HG02840 (cell line): ENCODE measurements at regions not wholly inside any gene's neighbourhood (a gene's known extent, or its start where the extent isn't known, plus 50 kb on each side); places are given as distances from the start of the nearest gene placed in this dataset.
"Not testable (repeated sequence)": the region's sequence is repeated elsewhere in the genome, so short reads cannot be mapped to it uniquely, and the experiment has no call there.

Source experiments
- ATAC-seq: cut with Tn5 transposase; IDR thresholded peaks from one replicate; pipeline ENCODE4 v1.9.1; 2021; ENCODE audit warnings: mild to moderate bottlenecking, moderate library complexity, moderate number of reproducible peaks; ENCODE audit not compliant: unreplicated experiment, low FRiP score

DNA sequence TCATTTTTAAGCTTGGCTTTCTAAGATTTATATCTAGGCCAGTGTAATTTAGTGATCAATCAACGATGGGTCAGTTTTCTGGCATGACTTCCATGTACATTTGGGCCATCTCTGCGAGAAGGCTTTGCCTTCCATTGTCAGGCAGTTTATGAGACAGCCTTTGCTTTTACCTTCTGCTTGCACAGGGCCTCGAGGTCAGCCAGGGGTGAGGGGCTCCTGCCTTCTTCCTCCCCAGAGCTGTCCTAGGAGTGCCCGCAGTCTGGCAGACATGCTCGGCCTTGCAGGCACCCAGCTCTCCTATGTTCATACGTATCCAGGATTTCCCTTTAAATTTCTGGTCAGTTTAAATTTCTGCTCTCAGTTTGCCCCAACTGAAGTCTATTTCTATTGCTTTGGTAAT, 367.2 kb downstream of the SMOC2 start:
- no peak for ATAC-seq

DNA sequence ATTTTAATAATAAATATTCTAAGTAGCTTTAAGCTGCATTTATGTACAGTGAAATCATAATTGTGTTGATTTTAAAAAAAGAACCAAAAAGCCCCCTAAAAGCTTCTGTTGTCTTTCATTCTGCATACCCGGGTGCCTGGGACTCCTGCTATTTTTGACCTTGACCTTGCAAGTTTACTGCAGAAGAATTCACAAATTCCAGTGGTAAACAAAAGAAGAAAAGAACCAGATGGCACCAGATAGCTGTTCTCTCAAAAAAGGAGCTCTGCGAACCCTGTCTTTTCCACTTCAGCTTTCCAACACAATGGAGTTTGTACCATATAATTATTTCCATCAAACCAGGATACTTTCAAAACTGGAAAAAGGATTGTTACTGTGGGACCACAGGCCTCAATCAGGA, 363.3 kb downstream of the SMOC2 start:
- ATAC-seq, result no peak

DNA sequence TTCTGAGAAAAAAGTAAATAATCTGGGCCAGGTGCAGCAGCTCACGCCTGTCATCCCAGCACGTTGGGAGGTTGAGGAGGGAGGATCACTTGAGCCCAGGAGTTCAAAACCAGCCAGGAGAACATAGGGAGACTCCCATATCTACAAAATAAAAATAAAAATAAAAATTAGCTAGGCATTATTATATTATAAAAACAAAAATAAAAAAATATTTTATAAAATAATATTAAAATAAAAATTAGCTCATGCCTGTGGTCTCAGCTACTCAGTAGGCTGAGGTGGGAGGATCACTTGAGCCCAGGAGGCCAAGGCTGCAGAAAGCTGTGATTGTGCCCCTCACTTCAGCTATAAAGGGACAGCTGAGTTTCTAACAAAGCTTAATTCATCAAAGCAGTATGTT, 362.9 kb downstream of the SMOC2 start:
- no peak for ATAC-seq

DNA sequence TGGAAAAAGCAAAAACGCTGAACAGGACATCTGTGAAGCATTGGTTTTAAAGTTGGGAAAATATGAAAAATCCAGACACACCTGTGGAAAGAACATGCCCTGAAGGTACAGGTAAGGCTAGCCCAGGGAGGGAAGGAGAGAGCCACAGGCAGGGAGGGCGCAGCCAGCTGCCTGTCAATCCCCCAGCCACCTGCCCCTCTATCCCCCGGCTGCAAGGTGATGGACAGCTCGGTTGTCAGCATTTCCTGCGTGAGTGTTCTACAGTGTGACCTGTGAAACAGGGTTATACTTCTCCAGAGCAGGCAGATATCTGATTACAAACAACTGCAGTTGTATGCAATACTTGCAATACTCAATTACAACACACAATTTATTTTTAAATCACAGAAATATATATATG, 358.1 kb downstream of the SMOC2 start:
- no peak for ATAC-seq

DNA sequence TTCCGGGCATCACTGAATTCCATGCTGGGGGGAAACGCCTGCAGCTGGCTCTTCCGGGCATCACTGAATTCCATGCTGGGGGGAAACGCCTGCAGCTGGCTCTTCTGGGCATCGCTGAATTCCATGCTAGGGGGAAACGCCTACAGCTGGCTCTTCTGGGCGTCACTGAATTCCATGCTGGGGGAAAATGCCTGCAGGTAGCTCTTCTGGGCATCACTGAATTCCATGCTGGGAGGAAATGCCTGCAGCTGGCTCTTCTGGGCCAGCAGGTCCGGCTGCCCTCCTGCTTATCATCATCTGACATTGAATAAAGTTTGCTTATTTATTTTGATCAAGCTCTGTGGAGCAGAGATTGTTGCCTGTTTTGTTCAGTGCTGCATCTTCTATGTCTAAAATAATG, 355.1 kb downstream of the SMOC2 start:
- ATAC-seq, result no peak

DNA sequence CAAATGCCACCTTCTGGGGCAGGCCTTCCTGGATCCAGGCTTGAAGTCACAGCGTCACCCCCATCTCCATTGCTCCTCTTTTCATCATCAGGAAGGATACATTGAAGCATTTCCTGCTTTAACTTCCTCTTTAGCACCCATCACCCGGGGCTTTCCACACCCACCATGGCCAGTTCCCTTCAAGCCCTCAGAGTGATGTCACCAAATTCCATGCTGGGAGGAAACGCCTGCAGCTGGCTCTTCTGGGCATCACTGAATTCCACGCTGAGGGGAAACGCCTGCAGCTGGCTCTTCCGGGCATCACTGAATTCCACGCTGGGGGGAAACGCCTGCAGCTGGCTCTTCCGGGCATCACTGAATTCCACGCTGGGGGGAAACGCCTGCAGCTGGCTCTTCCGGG, 354.6 kb downstream of the SMOC2 start:
- ATAC-seq, result not testable (repeated sequence)

DNA sequence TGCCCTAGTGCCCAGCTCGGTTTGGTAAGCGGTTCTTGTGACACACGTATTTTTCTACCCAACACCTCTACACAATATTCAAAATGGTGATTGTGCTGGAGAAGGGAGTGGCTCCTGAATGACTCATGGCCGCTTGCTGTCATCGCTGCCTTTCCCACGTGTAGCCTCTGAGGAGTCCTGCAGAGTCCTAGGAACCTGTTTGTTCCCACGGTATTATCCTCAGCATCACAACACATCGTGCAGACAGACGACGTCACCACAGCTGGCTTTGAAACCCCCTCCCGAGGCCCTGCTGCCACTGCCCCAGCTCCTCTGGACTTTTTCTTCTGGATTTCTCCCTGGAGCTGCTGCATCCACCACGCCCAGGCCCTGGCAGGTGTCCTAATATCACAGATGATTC, 353.5 kb downstream of the SMOC2 start:
- no peak for ATAC-seq

DNA sequence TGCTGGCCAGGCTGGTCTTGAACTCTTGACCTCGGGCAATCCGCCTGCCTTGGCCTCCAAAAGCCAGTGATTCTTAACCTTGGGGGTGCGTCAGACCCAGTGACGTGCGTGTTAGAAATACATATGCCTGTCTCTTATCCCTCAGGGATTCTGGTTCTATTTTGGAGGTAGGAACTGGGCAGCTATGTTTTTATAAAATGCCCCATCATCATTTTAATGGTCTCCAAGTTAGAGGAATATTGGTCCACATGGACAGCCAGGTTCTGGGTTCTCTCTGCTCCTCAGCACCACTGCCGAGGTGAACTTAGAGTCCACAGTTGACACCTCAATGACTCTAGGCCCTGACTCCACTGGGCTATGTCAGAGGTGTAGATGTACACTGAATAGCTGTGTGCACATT, 352.7 kb downstream of the SMOC2 start:
- no peak for ATAC-seq

DNA sequence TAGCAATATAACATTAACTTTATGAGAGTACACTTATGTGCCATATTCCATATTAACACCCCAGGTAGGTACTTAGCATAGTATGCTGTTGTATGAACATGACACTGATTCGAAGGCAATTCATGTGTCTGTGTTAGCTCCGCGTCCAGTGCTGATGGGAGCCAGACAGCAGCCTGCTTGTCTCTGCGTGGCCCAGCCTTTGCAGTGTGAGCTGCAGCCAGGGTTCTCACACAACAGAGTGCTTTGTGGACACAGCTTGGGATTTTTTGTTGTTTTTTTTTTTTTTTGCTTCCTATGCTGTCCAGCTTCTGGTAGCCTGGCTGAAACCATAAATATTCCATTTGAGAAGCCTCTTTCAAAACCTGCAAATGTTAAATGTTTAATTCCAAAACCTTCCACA, 350.9 kb downstream of the SMOC2 start:
- ATAC-seq, result no peak

DNA sequence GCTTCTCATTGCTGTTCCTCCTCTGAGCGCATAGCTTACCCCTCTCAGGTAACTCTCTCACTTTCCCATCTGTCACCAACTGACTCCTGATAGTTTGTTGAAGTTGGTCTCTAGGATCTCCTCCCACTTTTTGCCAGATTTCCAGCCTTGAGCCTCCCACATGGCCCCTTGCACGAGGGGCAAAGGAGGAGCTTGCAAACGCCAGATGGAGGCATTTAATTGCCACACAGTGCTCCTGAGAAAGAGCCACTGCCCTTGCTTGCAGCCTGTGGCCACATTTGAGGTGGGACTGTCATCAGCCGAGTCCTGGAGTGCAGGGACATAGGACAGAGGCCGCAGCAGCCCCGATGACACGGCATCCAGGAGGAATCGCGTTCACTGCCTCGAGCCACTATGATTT, 348.7 kb downstream of the SMOC2 start:
- no peak for ATAC-seq

DNA sequence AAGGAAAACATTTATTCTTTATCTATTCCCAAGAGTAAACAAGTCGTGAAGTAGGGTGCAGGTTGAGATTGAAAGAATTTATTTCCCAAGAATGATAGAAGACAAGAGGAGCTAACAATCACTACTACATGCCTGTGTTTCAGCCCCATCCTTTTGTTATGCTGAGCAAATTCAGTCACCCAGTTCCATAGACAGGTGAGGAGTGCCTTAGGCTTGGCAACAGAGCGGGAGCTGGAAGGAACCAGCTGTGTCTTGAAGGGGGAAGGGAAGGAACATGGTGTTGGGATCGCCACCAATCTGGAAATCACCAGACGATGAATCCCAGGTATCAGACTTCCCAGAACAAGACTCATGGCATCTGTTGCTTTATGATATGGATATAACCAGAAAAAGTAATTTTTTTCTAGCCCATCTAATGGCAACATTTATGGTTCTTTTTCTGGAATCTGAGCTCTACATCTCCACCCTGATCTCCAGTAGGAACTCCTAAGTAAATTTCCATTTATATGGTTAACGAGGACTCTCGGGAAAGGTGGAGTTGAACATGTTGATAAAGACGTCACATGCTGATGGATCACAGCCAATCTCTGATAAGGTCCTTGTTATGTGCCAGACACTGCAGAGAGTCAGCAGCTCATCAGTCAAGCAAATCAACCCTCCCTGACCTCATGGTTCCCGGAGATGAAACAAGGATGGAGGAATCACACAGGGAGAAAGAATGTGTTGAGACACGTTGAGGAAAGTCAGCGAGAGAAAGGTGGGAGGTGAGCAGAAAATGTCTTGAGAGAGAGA, 344.9 kb downstream of the SMOC2 start:
- no peak for ATAC-seq

DNA sequence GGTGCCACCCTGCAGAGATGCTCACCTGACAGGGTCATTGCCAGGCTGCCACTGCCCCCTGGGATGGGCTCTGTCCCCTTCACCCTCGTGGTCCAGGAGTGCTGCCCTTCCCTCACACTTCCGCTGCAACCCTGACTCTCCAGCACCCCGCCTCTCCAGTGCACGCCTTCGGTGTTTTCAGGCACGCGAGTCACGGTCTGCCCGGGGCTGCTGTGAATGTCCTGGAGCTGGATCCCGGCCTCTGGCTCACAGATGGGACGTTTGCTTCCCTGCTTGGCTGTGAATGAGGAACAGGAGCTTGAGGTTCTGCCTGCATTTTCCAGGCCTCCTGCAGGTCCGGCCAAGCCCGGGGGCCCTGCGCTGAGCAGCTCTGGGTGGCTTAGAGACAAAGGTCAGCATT, 343.4 kb downstream of the SMOC2 start:
- no peak for ATAC-seq

DNA sequence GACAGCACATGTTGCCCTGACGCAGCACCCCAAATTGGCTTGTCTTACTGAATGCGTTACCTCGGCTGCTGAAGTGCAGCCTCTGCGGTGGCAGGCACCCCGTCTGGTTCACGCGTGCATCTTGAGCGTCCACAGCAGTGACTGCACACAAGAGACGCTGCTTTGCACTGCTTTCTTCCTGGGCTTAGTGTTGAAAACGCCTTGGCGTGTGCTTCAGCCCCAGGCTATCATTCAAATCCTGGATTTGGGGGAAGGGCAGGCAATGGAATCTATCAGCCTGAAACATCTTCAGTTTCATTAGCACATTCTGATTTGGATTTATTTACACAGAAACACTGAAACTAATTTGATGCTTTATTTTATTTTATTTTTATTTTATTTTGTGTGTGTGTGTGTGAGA, 342.7 kb downstream of the SMOC2 start:
- no peak for ATAC-seq

DNA sequence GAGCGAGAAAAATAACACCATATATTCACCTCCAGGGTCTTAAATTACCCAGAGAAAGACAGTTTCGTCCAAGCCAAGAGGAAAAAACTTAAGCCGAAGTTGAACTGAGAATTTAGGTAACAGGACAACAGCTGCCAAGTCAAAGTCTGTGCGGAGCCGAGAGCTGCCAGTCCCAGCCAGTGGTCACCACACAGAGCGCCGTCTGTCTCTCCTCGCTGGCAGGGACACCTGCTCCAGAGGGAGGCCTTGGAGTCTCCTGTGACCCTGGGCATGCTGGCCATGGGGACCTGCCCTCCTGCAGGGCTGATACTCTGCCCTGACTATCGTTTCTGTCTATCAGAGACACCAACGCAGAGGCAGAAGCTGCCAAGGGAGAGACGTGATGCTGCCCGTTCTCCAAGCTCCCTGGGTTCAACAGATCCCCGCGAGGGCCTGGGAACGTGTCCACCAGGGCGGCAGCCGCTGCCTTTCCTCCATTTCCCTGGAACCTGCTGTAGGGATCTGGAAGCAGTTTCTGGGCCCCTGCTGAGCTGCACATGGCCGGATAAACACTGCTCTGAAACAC, 341.3 kb downstream of the SMOC2 start:
- no peak for ATAC-seq

DNA sequence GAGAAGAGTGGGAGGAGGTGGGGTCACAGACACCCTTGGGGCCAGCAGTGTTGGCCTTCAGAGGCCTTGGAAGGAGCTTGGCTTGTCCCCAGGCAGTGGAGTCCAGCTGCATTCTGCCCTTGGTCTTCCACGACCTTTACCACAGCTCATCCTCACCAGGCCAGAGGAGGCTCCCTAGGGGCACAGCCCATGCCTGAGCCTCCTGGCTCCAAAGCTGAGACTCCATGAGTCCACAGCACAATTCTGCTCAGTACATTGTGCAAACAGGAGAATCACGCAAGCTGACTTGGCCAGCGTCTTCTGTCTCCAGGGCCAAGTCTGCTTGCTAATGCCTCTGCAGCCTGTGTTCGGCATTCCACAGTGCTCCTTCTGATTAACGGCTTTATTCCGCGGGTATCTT, 337.2 kb downstream of the SMOC2 start:
- no peak for ATAC-seq

DNA sequence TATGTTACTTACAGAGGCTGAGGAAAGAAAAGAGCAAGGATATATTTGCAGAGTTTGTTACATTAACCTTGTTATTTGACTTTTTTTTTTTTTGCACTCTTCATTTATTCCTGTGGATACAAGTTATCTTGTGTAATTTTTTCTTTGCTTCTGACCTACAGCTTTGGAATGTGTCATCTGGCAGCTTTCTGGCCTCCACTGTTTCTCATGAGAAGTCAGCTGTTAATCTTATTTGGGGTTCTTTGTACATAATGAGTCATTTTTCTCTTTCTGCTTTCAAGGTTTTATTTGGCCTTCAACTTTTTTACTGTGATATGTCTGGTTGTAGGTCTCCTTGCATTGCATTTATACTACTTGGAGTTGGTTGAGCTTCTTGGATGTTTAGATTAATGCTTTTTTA, 333.4 kb downstream of the SMOC2 start:
- ATAC-seq, result no peak

DNA sequence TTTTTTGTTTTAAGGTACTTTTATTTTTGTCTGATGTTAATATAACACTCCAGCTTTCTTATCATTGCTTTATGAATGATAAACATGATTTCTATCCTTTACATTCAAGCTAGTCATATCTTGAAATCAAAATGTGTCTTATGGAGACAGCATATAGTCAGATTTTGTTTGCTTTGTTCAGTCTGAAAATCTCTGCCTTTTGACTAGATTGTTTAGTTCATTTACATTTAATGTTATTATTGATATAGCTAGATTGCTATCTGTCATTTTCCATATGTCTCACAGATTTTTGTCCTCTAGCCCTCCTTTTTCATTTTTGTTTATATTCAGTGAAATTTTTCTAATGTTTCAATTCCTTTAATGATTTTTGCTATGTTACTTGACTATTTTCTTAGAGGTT, 332.8 kb downstream of the SMOC2 start:
- ATAC-seq, result no peak

DNA sequence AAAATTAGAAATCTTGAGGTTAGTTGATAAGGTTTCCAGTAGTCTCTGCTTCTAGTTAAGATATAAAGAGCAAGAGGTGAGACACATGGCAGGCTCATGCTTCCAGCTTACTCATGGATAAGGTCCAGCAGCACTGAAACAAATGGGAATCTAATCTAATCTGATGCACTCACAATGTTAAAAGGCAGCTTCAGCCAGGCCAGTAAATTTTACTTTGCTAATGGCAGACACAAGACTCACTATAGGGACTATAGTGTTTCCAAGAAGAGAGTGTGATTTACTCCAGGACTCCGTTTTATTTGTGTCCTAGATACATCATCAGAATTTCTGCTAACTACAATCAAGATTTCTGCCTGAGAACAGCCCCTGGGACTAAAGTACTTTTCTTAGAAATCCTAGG, 324.8 kb downstream of the SMOC2 start:
- ATAC-seq, result no peak

DNA sequence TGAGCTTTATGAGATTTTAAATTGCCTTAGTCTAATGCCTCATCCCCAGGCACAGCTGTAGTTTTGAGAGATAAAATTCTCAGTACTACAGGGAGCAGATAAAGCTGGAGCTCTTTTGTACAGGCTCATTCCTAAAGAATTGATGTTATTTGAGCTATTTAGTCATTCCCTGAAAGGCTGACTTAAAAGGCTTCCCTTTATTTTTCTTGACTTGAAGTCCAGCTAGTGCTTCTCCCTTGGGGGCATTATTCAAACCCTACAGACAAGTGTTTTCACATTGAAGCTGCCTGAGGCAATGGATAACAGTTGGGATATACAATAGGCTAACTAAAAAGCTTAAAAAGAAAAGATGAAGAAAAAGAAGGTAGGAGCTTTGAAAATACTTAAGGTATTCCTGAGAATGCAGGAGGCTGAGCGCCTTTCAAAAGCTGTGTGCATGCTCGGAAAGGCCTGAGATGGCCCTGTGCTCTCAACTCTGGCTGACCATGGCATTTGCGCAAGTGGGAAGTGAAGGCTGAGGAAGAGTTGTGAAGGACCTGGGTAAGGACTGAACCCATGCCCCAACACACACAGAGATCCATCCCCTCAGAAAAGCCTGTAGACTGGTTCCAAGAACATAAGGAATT, 315.1 kb downstream of the SMOC2 start:
- no peak for ATAC-seq

DNA sequence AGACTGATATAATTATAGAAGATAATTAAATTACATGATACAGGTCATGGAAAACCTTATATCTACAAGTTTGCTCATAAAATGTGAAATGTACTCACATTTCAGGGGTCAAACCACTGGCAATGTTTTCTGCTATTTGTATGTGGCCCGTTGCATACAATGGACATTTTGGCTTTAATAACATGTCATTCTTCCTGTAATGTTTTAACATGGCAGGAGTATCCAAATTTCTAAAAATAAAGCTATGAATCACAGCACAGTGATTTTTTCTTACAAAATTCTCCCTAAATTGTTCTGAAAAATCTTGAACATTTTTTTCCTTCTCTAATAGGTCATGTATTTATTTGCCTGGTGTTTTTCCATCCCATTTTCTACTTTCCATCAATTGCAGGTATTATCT, 305.7 kb downstream of the SMOC2 start:
- no peak for ATAC-seq

DNA sequence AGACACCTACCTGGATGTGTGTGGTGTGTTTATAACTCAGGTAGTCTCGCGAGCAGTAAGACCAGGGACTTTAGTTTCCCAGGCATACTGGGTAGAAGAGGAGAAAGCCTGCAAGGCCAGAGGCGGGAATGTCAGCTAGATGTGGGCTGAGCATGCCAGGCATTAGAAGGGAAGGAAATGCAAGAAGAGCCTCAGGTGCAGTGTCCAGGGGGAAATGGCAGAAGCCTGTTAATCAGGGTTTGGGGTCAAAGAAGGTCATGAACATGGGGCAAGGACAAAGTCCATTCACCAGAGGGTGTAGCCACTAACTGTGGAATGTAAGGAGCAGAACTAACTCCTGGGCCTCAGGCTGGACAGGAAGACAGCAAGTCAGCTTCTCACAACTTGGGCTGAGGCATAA, 305.0 kb downstream of the SMOC2 start:
- ATAC-seq, result no peak

DNA sequence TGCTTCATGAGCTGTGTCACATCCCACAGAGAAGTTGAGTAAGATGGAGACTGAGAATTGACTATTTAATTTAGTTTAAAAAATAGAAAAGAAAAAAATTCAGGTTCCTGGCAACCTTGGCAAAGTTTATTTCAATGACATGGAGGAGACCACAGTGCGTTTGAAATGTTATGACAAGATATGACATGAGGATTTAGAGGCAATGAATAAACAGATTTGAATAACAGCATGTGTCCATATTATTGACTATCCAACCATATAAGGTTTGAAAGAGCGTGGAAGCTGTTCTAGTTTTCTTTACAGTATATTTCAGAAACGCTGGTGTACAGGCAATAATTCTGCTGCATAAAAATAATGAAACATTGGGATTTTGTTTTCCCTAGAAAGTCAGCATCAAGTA, 303.9 kb downstream of the SMOC2 start:
- no peak for ATAC-seq
